H9 (cell line): ENCODE measurements at regions not wholly inside any gene's neighbourhood (a gene's known extent, or its start where the extent isn't known, plus 50 kb on each side); places are given as distances from the start of the nearest gene placed in this dataset.

ENCODE experiments used
- DNase-seq: peaks from one replicate; pipeline ENCODE4 v3.0.0-alpha.2; 2017
- H2AFZ ChIP-seq: one replicate; pipeline ENCODE4 v1.6.1; 2013; ENCODE audit warnings: mild to moderate bottlenecking, low read length, control low read depth, moderate library complexity
- H2AK5ac ChIP-seq: 2 replicates; pipeline ENCODE4 v1.6.1; 2013; ENCODE audit warnings: low read length, control low read depth, mixed read lengths; ENCODE audit not compliant: insufficient read length
- H2BK120ac ChIP-seq: one replicate; pipeline ENCODE4 v1.6.1; 2013; ENCODE audit warnings: low read depth, mild to moderate bottlenecking, low read length, control low read depth, inconsistent platforms; ENCODE audit not compliant: poor library complexity, severe bottlenecking
- H2BK12ac ChIP-seq: 2 replicates; pipeline ENCODE4 v1.6.1; 2013; ENCODE audit warnings: low read length, control low read depth, mixed read lengths, low read depth; ENCODE audit not compliant: insufficient read length
- H2BK15ac ChIP-seq: 2 replicates; pipeline ENCODE4 v1.6.1; 2013; ENCODE audit warnings: low read depth, low read length, control low read depth
- H2BK20ac ChIP-seq: one replicate; pipeline ENCODE4 v1.6.1; 2013; ENCODE audit warnings: low read depth, mild to moderate bottlenecking, low read length, control low read depth, inconsistent platforms; ENCODE audit not compliant: poor library complexity, severe bottlenecking
- H2BK5ac ChIP-seq: 2 replicates; pipeline ENCODE4 v1.6.1; 2013; ENCODE audit warnings: low read length, control low read depth, mixed read lengths; ENCODE audit not compliant: insufficient read length
- H3K14ac ChIP-seq: 2 replicates; pipeline ENCODE4 v1.6.1; 2013; ENCODE audit warnings: low read length, control low read depth; ENCODE audit not compliant: insufficient read depth
- H3K18ac ChIP-seq: 2 replicates; pipeline ENCODE4 v1.6.1; 2013; ENCODE audit warnings: low read depth, mild to moderate bottlenecking, mixed read lengths, low read length, control low read depth; ENCODE audit not compliant: insufficient read length
- H3K23ac ChIP-seq: 2 replicates; pipeline ENCODE4 v1.6.1; 2013; ENCODE audit warnings: low read length, control low read depth, mixed read lengths, low read depth; ENCODE audit not compliant: insufficient read length
- H3K23me2 ChIP-seq: 2 replicates; pipeline ENCODE4 v1.6.1; 2013; ENCODE audit warnings: low read depth, mild to moderate bottlenecking, mixed read lengths, low read length, control low read depth; ENCODE audit not compliant: insufficient read length, poor library complexity, severe bottlenecking
- H3K27ac ChIP-seq: 2 replicates; pipeline ENCODE4 v1.5.1; 2013; ENCODE audit warnings: low read length, control low read depth, mixed read lengths, low read depth; ENCODE audit not compliant: insufficient read length
- H3K27me3 ChIP-seq: 2 replicates; pipeline ENCODE4 v1.6.1; 2013; ENCODE audit warnings: low read length, control low read depth, inconsistent platforms; ENCODE audit not compliant: insufficient read depth
- H3K4ac ChIP-seq: 2 replicates; pipeline ENCODE4 v1.6.1; 2013; ENCODE audit warnings: low read depth, mild to moderate bottlenecking, control low read depth, inconsistent platforms, low read length, moderate library complexity
- H3K4me1 ChIP-seq: 2 replicates; pipeline ENCODE4 v1.6.1; 2013; ENCODE audit warnings: low read length, control low read depth, inconsistent platforms; ENCODE audit not compliant: insufficient read depth
- H3K4me2 ChIP-seq: 2 replicates; pipeline ENCODE4 v1.6.1; 2013; ENCODE audit warnings: low read length, control low read depth, mixed read lengths; ENCODE audit not compliant: insufficient read length, insufficient read depth
- H3K56ac ChIP-seq: 2 replicates; pipeline ENCODE4 v1.6.1; 2013; ENCODE audit warnings: low read depth, mild to moderate bottlenecking, mixed read lengths, low read length, control low read depth; ENCODE audit not compliant: insufficient read length
- H3K79me1 ChIP-seq: 2 replicates; pipeline ENCODE4 v1.6.1; 2013; ENCODE audit warnings: low read depth, mild to moderate bottlenecking, moderate library complexity, low read length, control low read depth, inconsistent platforms; ENCODE audit not compliant: insufficient read depth, poor library complexity, severe bottlenecking
- H3K79me2 ChIP-seq: 2 replicates; pipeline ENCODE4 v1.6.1; 2013; ENCODE audit warnings: low read length, control low read depth, inconsistent platforms; ENCODE audit not compliant: insufficient read depth
- H3K9ac ChIP-seq: 2 replicates; pipeline ENCODE4 v1.6.1; 2013; ENCODE audit warnings: low read length, control low read depth, mixed read lengths; ENCODE audit not compliant: insufficient read length; ENCODE audit errors: extremely low read depth
- H3K9me3 ChIP-seq: one replicate; pipeline ENCODE4 v1.6.1; 2013; ENCODE audit warnings: low read depth, low read length, inconsistent platforms; ENCODE audit not compliant: control insufficient read depth
- H3T11ph ChIP-seq: one replicate; pipeline ENCODE4 v1.6.1; 2013; ENCODE audit warnings: mild to moderate bottlenecking, low read length, control low read depth, inconsistent platforms
- H4K20me1 ChIP-seq: one replicate; pipeline ENCODE4 v1.6.1; 2013; ENCODE audit not compliant: control insufficient read depth, insufficient read length, insufficient read depth
- H4K5ac ChIP-seq: 2 replicates; pipeline ENCODE4 v1.6.1; 2013; ENCODE audit warnings: low read depth, mild to moderate bottlenecking, mixed read lengths, low read length, control low read depth; ENCODE audit not compliant: insufficient read length
- H4K8ac ChIP-seq: replicated peaks from 2 replicates; pipeline ENCODE4 v1.6.1; 2013; ENCODE audit warnings: low read length, control low read depth, mixed read lengths, low read depth; ENCODE audit not compliant: insufficient read length
- H4K91ac ChIP-seq: 2 replicates; pipeline ENCODE4 v1.6.1; 2013; ENCODE audit warnings: low read depth, mild to moderate bottlenecking, moderate library complexity, mixed read lengths, low read length, control low read depth; ENCODE audit not compliant: insufficient read length
- H3K27ac Mint-ChIP-seq, 3 experiments: 2 replicates in 2 of 3; 3 replicates in 1 of 3; pipeline ENCODE4 v1.8.0; 2020 to 2021; ENCODE audit warnings: mixed read lengths in 3 of 3, mild to moderate bottlenecking in 1 of 3, moderate library complexity in 1 of 3
- H3K27me3 Mint-ChIP-seq: 2 replicates; pipeline ENCODE4 v1.8.0; 2021; ENCODE audit warnings: low read depth, mild to moderate bottlenecking, moderate library complexity, mixed read lengths
- H3K36me3 Mint-ChIP-seq, 3 experiments: 2 replicates in 2 of 3; 3 replicates in 1 of 3; pipeline ENCODE4 v1.8.0; 2020 to 2021; ENCODE audit warnings: low read depth in 3 of 3, mixed read lengths in 3 of 3; ENCODE audit not compliant: insufficient read depth in 1 of 3
- H3K4me1 Mint-ChIP-seq, 2 experiments: 2 replicates each; pipeline ENCODE4 v1.8.0; 2020; ENCODE audit warnings: mixed read lengths in 2 of 2
- H3K4me3 Mint-ChIP-seq, 2 experiments: 2 replicates in 1 of 2; 3 replicates in 1 of 2; pipeline ENCODE4 v1.8.0; 2020 to 2021; ENCODE audit warnings: mild to moderate bottlenecking in 2 of 2, mixed read lengths in 2 of 2, moderate library complexity in 1 of 2
- H3K9me3 Mint-ChIP-seq, 2 experiments: 2 replicates in 1 of 2; 3 replicates in 1 of 2; pipeline ENCODE4 v1.8.0; 2020; ENCODE audit warnings: mild to moderate bottlenecking in 2 of 2, mixed read lengths in 2 of 2, moderate library complexity in 1 of 2
- CTCF ChIP-seq: fragments of 200-600 bp; sonication (generic); conservative IDR thresholded peaks from 3 replicates; pipeline ENCODE4 v1.8.0; 2021; ENCODE audit warnings: antibody characterized with exemption, mild to moderate bottlenecking
- whole genome bisulfite sequencing: extraction: QIAGEN DNeasy Blood & Tissue Kit; methylation state at CpG from one replicate; pipeline ENCODE4 v1.1.7; 2013; ENCODE audit warnings: missing lambda C conversion rate, low lambda C conversion rate, mixed read lengths; ENCODE audit not compliant: insufficient read length; ENCODE audit errors: extremely low coverage; 5-methylcytosine and 5-hydroxymethylcytosine counted together

DNA sequence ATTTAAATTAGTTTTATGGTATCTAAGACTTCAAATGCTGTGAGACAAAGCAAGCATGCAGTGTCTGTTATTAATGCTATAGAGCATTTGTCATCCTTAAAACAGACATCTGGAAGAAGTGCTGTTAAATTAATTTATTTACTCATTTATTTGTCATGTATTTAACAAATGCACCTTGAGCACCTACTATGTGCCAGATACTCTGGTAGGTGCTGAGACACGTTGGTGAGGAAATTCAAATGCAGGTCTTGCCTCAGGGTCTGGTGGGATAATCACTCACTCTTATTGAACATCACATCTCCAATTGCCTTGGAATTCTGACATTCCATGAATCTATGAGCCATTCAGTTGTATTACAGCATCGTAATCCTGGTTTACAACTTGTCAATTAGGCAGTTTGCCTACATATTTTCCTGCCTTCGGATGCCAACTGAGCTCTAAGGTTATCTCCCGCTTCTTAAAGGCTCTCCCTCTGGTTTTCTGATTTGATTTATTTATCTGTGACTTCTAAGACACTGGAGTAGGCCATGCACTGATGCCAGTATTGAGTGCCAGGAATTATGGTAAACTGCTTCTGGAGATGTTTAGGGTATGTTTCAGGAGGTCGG, 56.0 kb upstream of the RPS23 start:
- H4K5ac ChIP-seq: no peak overlapping the region
- no peaks in the 10 kb centered on the region for H3K9me3 ChIP-seq
- H3K79me1 ChIP-seq: no peaks in the 10 kb centered on the region
- peaks cover 0 to 10% (median 2%) of the 10 kb centered on the region in 3 experiments; a peak in 4 of 7 replicates for H3K36me3 Mint-ChIP-seq
- H3K14ac ChIP-seq: no peak overlapping the region
- H2AK5ac ChIP-seq: no peak overlapping the region
- no peak overlapping the region for H3K18ac ChIP-seq
- WGBS: no CpG with 5 or more reads among the region's 5 CpGs
- H3K4me1 ChIP-seq: no peaks in the 10 kb centered on the region
- H3K4ac ChIP-seq: no peak overlapping the region
- no peaks in the 10 kb centered on the region for H4K20me1 ChIP-seq
- H2BK15ac ChIP-seq: no peak overlapping the region
- H3T11ph ChIP-seq: no peak overlapping the region
- H2BK120ac ChIP-seq: no peak overlapping the region
- no peak overlapping the region for H2AFZ ChIP-seq
- no peak overlapping the region for H3K4me3 Mint-ChIP-seq
- H3K79me2 ChIP-seq: no peaks in the 10 kb centered on the region
- peaks cover 11 to 16% of the 10 kb centered on the region in 2 experiments; a peak in 3 of 4 replicates for H3K4me1 Mint-ChIP-seq
- H4K8ac ChIP-seq: no peak overlapping the region
- no peak for TF ChIP-seq CTCF
- no peak overlapping the region for H2BK12ac ChIP-seq
- no peak for DNase-seq
- no peaks in the 10 kb centered on the region; the same call in 1 of the 2 replicates for H3K27me3 Mint-ChIP-seq
- no peak overlapping the region for H3K9ac ChIP-seq
- H3K9me3 Mint-ChIP-seq: peaks cover 5% of the 10 kb centered on the region in 2 experiments; a peak in 3 of 5 replicates
- H3K23ac ChIP-seq: no peak overlapping the region
- no peak overlapping the region for H3K27ac Mint-ChIP-seq
- H4K91ac ChIP-seq: no peak overlapping the region
- H3K56ac ChIP-seq: no peak overlapping the region
- H2BK20ac ChIP-seq: no peak overlapping the region
- H3K27ac ChIP-seq: no peak overlapping the region
- H3K23me2 ChIP-seq: no peaks in the 10 kb centered on the region
- H3K4me2 ChIP-seq: no peak overlapping the region
- no peaks in the 10 kb centered on the region for H3K27me3 ChIP-seq
- no peak overlapping the region for H2BK5ac ChIP-seq
